Neutrophil (primary cell): ENCODE measurements at regions not wholly inside any gene's neighbourhood (a gene's known extent, or its start where the extent isn't known, plus 50 kb on each side); places are given as distances from the start of the nearest gene placed in this dataset.

Experiments
- H3K27ac ChIP-seq: fragments of 200-600 bp; sonication (generic); 2 replicates; pipeline ENCODE4 v1.5.1; 2016; ENCODE audit warnings: mild to moderate bottlenecking, moderate library complexity
- H3K27me3 ChIP-seq: fragments of 200-600 bp; sonication (generic); 2 replicates; pipeline ENCODE4 v1.6.0; 2016; ENCODE audit warnings: mild to moderate bottlenecking
- H3K36me3 ChIP-seq: fragments of 200-600 bp; sonication (generic); 2 replicates; pipeline ENCODE4 v1.5.1; 2017
- H3K4me1 ChIP-seq, 2 experiments: fragments of 200-600 bp in 1 of 2; sonication (generic) in 1 of 2; 1 replicate in 1 of 2; 2 replicates in 1 of 2; pipeline versions ENCODE4 v1.5.1 to v1.6.1; 2013 to 2016; ENCODE audit warnings: low read depth in 1 of 2, low read length in 1 of 2, mild to moderate bottlenecking in 1 of 2, moderate library complexity in 1 of 2; ENCODE audit not compliant: control insufficient read depth in 1 of 2, insufficient read depth in 1 of 2
- H3K4me3 ChIP-seq, 2 experiments: fragments of 200-600 bp in 1 of 2; sonication (generic) in 1 of 2; 1 replicate in 1 of 2; 2 replicates in 1 of 2; pipeline ENCODE4 v1.5.1; 2013 to 2016; ENCODE audit warnings: low read depth in 1 of 2, low read length in 1 of 2, mild to moderate bottlenecking in 1 of 2, moderate library complexity in 1 of 2
- H3K9me3 ChIP-seq: fragments of 200-600 bp; sonication (generic); 2 replicates; pipeline ENCODE4 v1.5.1; 2016
- CTCF ChIP-seq: fragments of 200-600 bp; sonication (generic); IDR thresholded peaks from 2 replicates; pipeline ENCODE4 v1.5.1; 2016; ENCODE audit warnings: antibody characterized with exemption

DNA sequence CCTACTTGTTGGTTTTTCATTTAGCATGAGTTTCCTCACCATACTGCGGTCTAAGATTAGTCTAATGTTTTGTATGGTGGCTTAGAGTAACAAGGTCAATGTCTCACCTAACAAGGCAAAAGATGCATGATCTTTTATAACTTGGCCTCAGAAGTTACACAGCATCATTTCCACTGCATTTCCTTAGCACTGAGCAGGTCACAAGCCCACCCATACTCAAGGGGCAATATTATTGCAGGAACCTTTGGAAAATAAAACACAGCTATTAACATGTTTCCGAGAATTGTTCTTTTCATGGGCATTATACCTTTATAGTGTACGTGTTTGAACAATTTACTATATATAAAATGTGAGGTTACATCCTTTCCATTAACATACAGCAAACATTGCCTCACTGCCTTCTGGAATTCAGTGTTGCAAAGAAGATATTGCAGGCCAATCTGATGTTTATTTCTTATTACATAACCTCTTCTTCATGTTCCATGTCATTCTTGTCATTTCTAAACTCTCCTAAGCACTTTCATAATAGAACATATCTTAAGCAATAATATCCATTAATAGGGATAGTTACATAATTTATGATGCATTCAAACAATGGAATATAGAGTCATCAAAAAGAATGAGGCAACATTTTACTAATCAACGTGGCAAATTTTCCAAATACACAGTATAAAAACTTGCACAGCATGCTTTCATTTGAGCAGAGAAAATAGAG lies 153.8 kb downstream of the AREG start:
- no peak overlapping the region for H3K4me3 ChIP-seq
- no peaks in the 10 kb centered on the region for H3K27me3 ChIP-seq
- TF ChIP-seq CTCF = no peak
- no peak overlapping the region for H3K27ac ChIP-seq
- no peaks in the 10 kb centered on the region for H3K36me3 ChIP-seq
- no peaks in the 10 kb centered on the region for H3K4me1 ChIP-seq
- H3K9me3 ChIP-seq = peaks cover 7% of the 10 kb centered on the region

GRCh38 chr4:74603186-74603585 lies 158.2 kb downstream of the AREG start:
- Histone ChIP-seq H3K27ac (no peak overlapping the region), H3K4me1 (no peaks in the 10 kb centered on the region), H3K4me3 (no peak overlapping the region), H3K36me3 (no peaks in the 10 kb centered on the region), H3K27me3 (no peaks in the 10 kb centered on the region), H3K9me3 (no peaks in the 10 kb centered on the region)
- no peak for TF ChIP-seq CTCF

GRCh38 chr4:74608151-74608949 lies 163.4 kb downstream of the AREG start:
- Histone ChIP-seq H3K9me3 (no peaks in the 10 kb centered on the region), H3K27ac (no peak overlapping the region), H3K4me3 (no peak overlapping the region), H3K36me3 (no peaks in the 10 kb centered on the region), H3K27me3 (no peaks in the 10 kb centered on the region), H3K4me1 (no peaks in the 10 kb centered on the region)
- no peak for TF ChIP-seq CTCF

- H3K9me3 ChIP-seq = no peaks in the 10 kb centered on the region
- H3K27ac ChIP-seq = no peak overlapping the region
- no peaks in the 10 kb centered on the region for H3K27me3 ChIP-seq
- H3K36me3 ChIP-seq = no peaks in the 10 kb centered on the region
- H3K4me3 ChIP-seq = no peak overlapping the region
- TF ChIP-seq CTCF = no peak
- no peaks in the 10 kb centered on the region for H3K4me1 ChIP-seq
These were observed 165.6 kb downstream of the AREG start for GRCh38 chr4:74610491-74610890.

- no peak for TF ChIP-seq CTCF
- Histone ChIP-seq H3K27ac (no peak overlapping the region), H3K4me3 (no peak overlapping the region), H3K27me3 (no peaks in the 10 kb centered on the region), H3K4me1 (no peaks in the 10 kb centered on the region), H3K9me3 (no peaks in the 10 kb centered on the region), H3K36me3 (no peaks in the 10 kb centered on the region)
These were observed 167.9 kb downstream of the AREG start for GRCh38 chr4:74612837-74613236.
